Peyer's patch (tissue), 4 donors: ENCODE measurements at regions not wholly inside any gene's neighbourhood (a gene's known extent, or its start where the extent isn't known, plus 50 kb on each side); places are given as distances from the start of the nearest gene placed in this dataset.

Experiments
- CTCF ChIP-seq, 6 experiments: fragments of 450-650 bp in 4 of 6; fragments of 200-600 bp in 2 of 6; sonication (generic) in 1 of 6; IDR thresholded peaks; one replicate each; pipeline ENCODE4 v1.5.1; 2017 to 2019; ENCODE audit warnings: antibody characterized with exemption in 6 of 6, mild to moderate bottlenecking in 3 of 6, moderate library complexity in 1 of 6
- POLR2A ChIP-seq, 2 donors: fragments of 450-650 bp; IDR thresholded peaks; one replicate each; pipeline ENCODE4 v1.5.1; 2017; ENCODE audit warnings: antibody characterized with exemption in 2 of 2, mild to moderate bottlenecking in 2 of 2, moderate library complexity in 2 of 2

GRCh38 chr3:174423936-174424335, 435.2 kb upstream of the NAALADL2 start:
- no peak for TF ChIP-seq CTCF (IDR thresholded peaks at IDR 0.05)
- no peak for TF ChIP-seq POLR2A (IDR thresholded peaks at IDR 0.05)
